Parathyroid adenoma (tissue), 2 donors: ENCODE measurements at regions not wholly inside any gene's neighbourhood (a gene's known extent, or its start where the extent isn't known, plus 50 kb on each side); places are given as distances from the start of the nearest gene placed in this dataset.

Source experiments
- H2AFZ ChIP-seq: fragments of 300-600 bp; sonication (generic); one replicate; pipeline ENCODE4 v1.7.0; 2017; ENCODE audit warnings: antibody characterized with exemption, mild to moderate bottlenecking
- H3K27ac ChIP-seq: fragments of 300-600 bp; sonication (generic); one replicate; pipeline ENCODE4 v1.7.0; 2017
- H3K27me3 ChIP-seq: fragments of 300-600 bp; sonication (generic); one replicate; pipeline ENCODE4 v1.7.0; 2017; ENCODE audit warnings: low read length; ENCODE audit not compliant: control insufficient read depth, insufficient read depth
- H3K36me3 ChIP-seq: fragments of 300-600 bp; sonication (generic); one replicate; pipeline ENCODE4 v1.7.0; 2017; ENCODE audit warnings: low read length; ENCODE audit not compliant: control insufficient read depth, insufficient read depth
- H3K4me1 ChIP-seq: fragments of 300-600 bp; sonication (generic); one replicate; pipeline ENCODE4 v1.7.0; 2017; ENCODE audit warnings: control low read depth
- H3K4me2 ChIP-seq: fragments of 300-600 bp; sonication (generic); one replicate; pipeline ENCODE4 v1.7.0; 2017; ENCODE audit warnings: low read length
- H3K4me3 ChIP-seq: fragments of 300-600 bp; sonication (generic); one replicate; pipeline ENCODE4 v1.7.0; 2017; ENCODE audit warnings: low read depth, low read length
- H3K79me2 ChIP-seq: fragments of 300-600 bp; sonication (generic); one replicate; pipeline ENCODE4 v1.7.0; 2017; ENCODE audit warnings: control low read depth
- H3K9ac ChIP-seq: fragments of 300-600 bp; sonication (generic); one replicate; pipeline ENCODE4 v1.7.0; 2017; ENCODE audit warnings: mild to moderate bottlenecking
- H3K9me3 ChIP-seq: fragments of 300-600 bp; sonication (generic); one replicate; pipeline ENCODE4 v1.7.0; 2017; ENCODE audit warnings: low read length; ENCODE audit not compliant: control insufficient read depth
- TF ChIP-seq, protein P1 (sequence below): fragments of 300-600 bp; sonication (generic); IDR thresholded peaks from one replicate; pipeline ENCODE4 v1.7.0; 2017; ENCODE audit warnings: antibody characterized with exemption, mild to moderate bottlenecking
- donor health status: primary hyperparathyroidism.

DNA sequence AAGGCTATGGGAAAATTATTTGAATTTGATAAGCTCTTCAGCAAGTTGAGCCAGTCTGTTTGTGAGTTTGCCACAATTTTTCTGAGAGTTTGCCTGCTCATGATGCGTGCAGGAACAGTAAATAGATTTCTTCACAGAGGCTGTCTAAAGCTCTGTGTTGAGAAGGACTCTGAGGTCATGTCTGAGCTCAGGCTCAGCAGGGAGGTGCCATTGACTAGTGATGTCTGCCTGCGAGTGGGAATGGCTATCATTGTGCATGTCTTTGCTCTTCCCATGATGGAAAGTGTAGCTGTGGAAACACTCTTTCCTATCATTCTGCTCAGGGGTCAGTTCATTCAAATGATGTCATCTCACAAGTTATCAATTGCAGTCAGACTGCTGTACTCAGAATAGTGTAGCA, 142.8 kb downstream of the RASEF start:
- Histone ChIP-seq H3K4me2 (no peak overlapping the region), H3K27me3 (no peaks in the 10 kb centered on the region), H3K27ac (no peak overlapping the region), H3K4me1 (peaks cover 5% of the 10 kb centered on the region), H3K36me3 (no peaks in the 10 kb centered on the region), H3K79me2 (no peaks in the 10 kb centered on the region), H3K4me3 (no peak overlapping the region), H3K9ac (no peak overlapping the region), H2AFZ (no peak overlapping the region), H3K9me3 (no peaks in the 10 kb centered on the region)
- TF ChIP-seq, protein P1, sequence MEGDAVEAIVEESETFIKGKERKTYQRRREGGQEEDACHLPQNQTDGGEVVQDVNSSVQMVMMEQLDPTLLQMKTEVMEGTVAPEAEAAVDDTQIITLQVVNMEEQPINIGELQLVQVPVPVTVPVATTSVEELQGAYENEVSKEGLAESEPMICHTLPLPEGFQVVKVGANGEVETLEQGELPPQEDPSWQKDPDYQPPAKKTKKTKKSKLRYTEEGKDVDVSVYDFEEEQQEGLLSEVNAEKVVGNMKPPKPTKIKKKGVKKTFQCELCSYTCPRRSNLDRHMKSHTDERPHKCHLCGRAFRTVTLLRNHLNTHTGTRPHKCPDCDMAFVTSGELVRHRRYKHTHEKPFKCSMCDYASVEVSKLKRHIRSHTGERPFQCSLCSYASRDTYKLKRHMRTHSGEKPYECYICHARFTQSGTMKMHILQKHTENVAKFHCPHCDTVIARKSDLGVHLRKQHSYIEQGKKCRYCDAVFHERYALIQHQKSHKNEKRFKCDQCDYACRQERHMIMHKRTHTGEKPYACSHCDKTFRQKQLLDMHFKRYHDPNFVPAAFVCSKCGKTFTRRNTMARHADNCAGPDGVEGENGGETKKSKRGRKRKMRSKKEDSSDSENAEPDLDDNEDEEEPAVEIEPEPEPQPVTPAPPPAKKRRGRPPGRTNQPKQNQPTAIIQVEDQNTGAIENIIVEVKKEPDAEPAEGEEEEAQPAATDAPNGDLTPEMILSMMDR: no peak

DNA sequence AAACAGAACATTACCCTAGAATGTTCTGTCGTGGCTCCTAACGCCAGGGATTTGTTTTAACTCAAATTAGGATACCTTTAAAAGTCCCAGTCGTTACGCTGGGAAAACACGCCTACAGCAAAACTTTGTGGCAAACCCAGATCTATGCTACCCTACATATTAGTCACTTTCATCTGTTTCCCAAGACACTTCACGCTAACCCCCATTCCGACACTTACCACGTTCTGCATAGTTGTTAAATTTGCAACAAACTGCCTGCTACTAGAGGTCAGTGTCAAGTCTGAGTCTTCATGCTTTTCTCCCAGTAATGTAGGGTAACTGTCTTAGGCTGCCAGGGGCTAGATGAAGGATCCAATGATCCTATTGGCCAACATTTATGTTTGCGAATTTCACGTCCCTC, 140.3 kb downstream of the RASEF start:
- no peaks in the 10 kb centered on the region for H3K79me2 ChIP-seq
- no peak overlapping the region for H3K9ac ChIP-seq
- no peaks in the 10 kb centered on the region for H3K9me3 ChIP-seq
- H3K27me3 ChIP-seq: no peaks in the 10 kb centered on the region
- no peak overlapping the region for H3K4me2 ChIP-seq
- peaks cover 5% of the 10 kb centered on the region for H3K4me1 ChIP-seq
- H3K4me3 ChIP-seq: no peak overlapping the region
- TF ChIP-seq, protein P1: no peak
- no peak overlapping the region for H2AFZ ChIP-seq
- no peaks in the 10 kb centered on the region for H3K36me3 ChIP-seq
- H3K27ac ChIP-seq: no peak overlapping the region

DNA sequence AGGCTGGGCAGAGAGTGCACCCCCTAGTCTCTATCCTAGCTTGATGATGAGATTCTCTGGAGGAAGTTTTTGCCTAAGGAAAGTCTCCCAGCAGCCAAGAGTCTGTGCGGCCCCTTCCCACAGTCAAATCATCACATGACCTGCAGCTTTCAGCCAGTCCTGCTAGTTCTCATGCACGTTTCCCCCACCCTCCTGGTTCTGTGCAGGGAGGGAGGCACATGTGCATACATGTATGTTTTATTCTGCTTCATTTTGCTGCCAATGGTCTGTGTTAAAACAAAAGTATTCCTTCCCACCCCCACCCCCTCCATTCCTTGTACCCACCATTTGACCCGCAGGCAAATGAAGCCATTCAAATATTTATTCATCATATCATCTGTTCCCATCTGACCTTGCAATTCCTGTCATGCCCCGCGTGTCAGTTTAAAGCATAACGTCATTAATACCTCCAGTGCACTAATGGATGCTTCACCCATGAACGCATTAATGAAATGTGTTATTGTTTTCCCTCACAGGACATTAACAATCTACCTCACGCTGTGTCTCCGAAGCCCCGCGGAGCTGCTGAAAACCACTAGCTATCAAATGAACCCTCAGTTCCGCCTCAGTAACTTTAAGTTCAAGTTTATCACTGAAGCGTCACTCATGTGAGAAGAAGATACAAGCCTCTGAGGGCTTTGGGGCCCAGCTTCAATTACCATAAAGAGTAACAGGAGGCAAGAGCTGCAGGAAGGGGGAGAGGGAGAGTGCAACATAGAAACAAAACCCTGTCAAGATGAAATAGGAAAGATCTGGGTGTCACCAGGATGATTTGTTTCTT, 139.6 kb downstream of the RASEF start:
- Histone ChIP-seq H3K27me3 (no peaks in the 10 kb centered on the region), H3K79me2 (no peaks in the 10 kb centered on the region), H3K9ac (no peak overlapping the region), H3K36me3 (no peaks in the 10 kb centered on the region), H3K4me2 (peak overlapping the region; percentile 5), H3K4me1 (peaks cover 5% of the 10 kb centered on the region), H3K4me3 (no peak overlapping the region), H3K9me3 (no peaks in the 10 kb centered on the region), H2AFZ (no peak overlapping the region), H3K27ac (no peak overlapping the region)
- TF ChIP-seq, protein P1: no peak

DNA sequence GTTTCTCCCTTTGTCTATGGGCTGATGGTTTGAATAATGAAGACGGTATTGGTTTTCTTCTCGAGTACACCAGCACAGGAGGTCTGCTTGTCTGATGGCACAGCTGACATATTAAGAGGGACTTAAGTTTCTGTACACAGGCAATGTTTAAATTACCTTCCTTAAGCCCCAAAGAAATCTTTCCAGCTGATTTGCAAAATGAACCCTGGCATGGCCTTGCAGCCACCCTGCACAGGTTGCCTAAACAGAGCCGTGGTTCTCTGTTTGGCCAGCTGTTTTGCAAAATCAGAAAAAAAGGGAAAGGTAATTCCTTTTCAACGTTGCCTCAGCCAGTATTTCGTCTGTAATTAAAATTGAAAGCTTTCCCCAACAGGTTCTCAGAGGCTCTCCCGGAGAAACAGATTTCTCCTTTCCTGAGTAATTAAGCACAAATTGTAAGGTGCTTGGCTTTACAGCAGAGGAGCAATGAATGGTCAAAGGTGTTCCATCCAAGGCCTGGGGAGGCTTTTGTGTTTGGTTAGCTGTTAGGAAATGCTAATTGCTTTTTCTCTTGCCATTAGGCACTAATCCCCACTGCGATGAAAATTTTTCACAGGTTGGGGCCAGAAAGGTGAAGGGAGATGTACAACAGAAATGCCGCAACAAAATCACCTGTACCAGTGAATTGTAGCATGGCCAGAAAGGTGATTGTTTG, 138.9 kb downstream of the RASEF start:
- Histone ChIP-seq H2AFZ (no peak overlapping the region), H3K79me2 (no peaks in the 10 kb centered on the region), H3K4me3 (no peak overlapping the region), H3K27ac (no peak overlapping the region), H3K9ac (no peak overlapping the region), H3K4me1 (peaks cover 5% of the 10 kb centered on the region), H3K27me3 (no peaks in the 10 kb centered on the region), H3K4me2 (peak overlapping the region; percentile 5), H3K9me3 (no peaks in the 10 kb centered on the region), H3K36me3 (no peaks in the 10 kb centered on the region)
- TF ChIP-seq, protein P1: no peak
